Activated T-helper 2 cell treated with anti-CD3 and anti-CD28 coated beads, Interferon-gamma antibody, Interleukin-2, Interleukin-4, amounts not matched to agents 10 μg/mL and 5 μg/mL and 100 μg/mL, durations not matched to agents 14 hours and 24 hours and 36 hours (primary cell): ENCODE measurements at regions not wholly inside any gene's neighbourhood (a gene's known extent, or its start where the extent isn't known, plus 50 kb on each side); places are given as distances from the start of the nearest gene placed in this dataset.
"Not testable (repeated sequence)": the region's sequence is repeated elsewhere in the genome, so short reads cannot be mapped to it uniquely, and the experiment has no call there.

Source experiments
- DNase-seq: peaks from one replicate; pipeline ENCODE4 v3.0.0; 2021; ENCODE audit warnings: low spot score
- H3K27ac Mint-ChIP-seq: one replicate; pipeline ENCODE4 v1.8.0; 2021; ENCODE audit warnings: mixed read lengths
- H3K27me3 Mint-ChIP-seq: one replicate; pipeline ENCODE4 v1.8.0; 2021; ENCODE audit warnings: low read depth, mixed read lengths
- H3K36me3 Mint-ChIP-seq: one replicate; pipeline ENCODE4 v1.8.0; 2021; ENCODE audit warnings: low read depth, mixed read lengths
- H3K4me1 Mint-ChIP-seq: one replicate; pipeline ENCODE4 v1.8.0; 2021; ENCODE audit warnings: low read depth, mixed read lengths
- H3K4me3 Mint-ChIP-seq: one replicate; pipeline ENCODE4 v1.8.0; 2021; ENCODE audit warnings: low read depth, mild to moderate bottlenecking, moderate library complexity, mixed read lengths
- H3K9me3 Mint-ChIP-seq: one replicate; pipeline ENCODE4 v1.8.0; 2021; ENCODE audit warnings: mixed read lengths
- intact Hi-C: fragments of 100-400 bp; cut with micrococcal nuclease; formaldehyde crosslinking; loops from one replicate; pipeline ENCODE4 v1.15.1; 2023

GRCh38 chr10:65194555-65194954, 1673.4 kb downstream of the REEP3 start:
- no peak overlapping the region for H3K27ac Mint-ChIP-seq
- intact Hi-C loops = no loop called here
- H3K9me3 Mint-ChIP-seq = peaks cover 7% of the 10 kb centered on the region
- no peaks in the 10 kb centered on the region for H3K36me3 Mint-ChIP-seq
- no peaks in the 10 kb centered on the region for H3K4me1 Mint-ChIP-seq
- H3K27me3 Mint-ChIP-seq = no peaks in the 10 kb centered on the region
- no peak for DNase-seq
- H3K4me3 Mint-ChIP-seq = no peak overlapping the region

- Mint-ChIP-seq H3K4me3 (no peak overlapping the region), H3K27ac (no peak overlapping the region), H3K9me3 (no peaks in the 10 kb centered on the region), H3K4me1 (no peaks in the 10 kb centered on the region), H3K27me3 (no peaks in the 10 kb centered on the region), H3K36me3 (no peaks in the 10 kb centered on the region)
- intact Hi-C loops = no loop called here
- no peak for DNase-seq
These were observed 1674.9 kb downstream of the REEP3 start for GRCh38 chr10:65196111-65196510.

GRCh38 chr10:65197935-65198334, 1676.7 kb downstream of the REEP3 start:
- DNase-seq = no peak
- H3K9me3 Mint-ChIP-seq = no peaks in the 10 kb centered on the region
- no peaks in the 10 kb centered on the region for H3K36me3 Mint-ChIP-seq
- no peaks in the 10 kb centered on the region for H3K27me3 Mint-ChIP-seq
- H3K27ac Mint-ChIP-seq = no peak overlapping the region
- no peak overlapping the region for H3K4me3 Mint-ChIP-seq
- H3K4me1 Mint-ChIP-seq = no peaks in the 10 kb centered on the region
- intact Hi-C loops = no loop called here

GRCh38 chr10:65201491-65201890, 1680.3 kb downstream of the REEP3 start:
- Mint-ChIP-seq H3K9me3 (no peaks in the 10 kb centered on the region), H3K36me3 (no peaks in the 10 kb centered on the region), H3K27me3 (no peaks in the 10 kb centered on the region), H3K4me1 (no peaks in the 10 kb centered on the region), H3K4me3 (no peak overlapping the region), H3K27ac (no peak overlapping the region)
- DNase-seq = no peak
- intact Hi-C loops = no loop called here

GRCh38 chr10:65204999-65205398, 1683.8 kb downstream of the REEP3 start:
- no peak overlapping the region for H3K27ac Mint-ChIP-seq
- H3K4me1 Mint-ChIP-seq = no peaks in the 10 kb centered on the region
- no peaks in the 10 kb centered on the region for H3K9me3 Mint-ChIP-seq
- no peaks in the 10 kb centered on the region for H3K27me3 Mint-ChIP-seq
- H3K4me3 Mint-ChIP-seq = no peak overlapping the region
- no peak for DNase-seq
- intact Hi-C loops = no loop called here
- H3K36me3 Mint-ChIP-seq = no peaks in the 10 kb centered on the region

- Mint-ChIP-seq H3K27ac (no peak overlapping the region), H3K4me3 (no peak overlapping the region), H3K4me1 (no peaks in the 10 kb centered on the region), H3K27me3 (no peaks in the 10 kb centered on the region), H3K9me3 (peaks cover 6% of the 10 kb centered on the region), H3K36me3 (no peaks in the 10 kb centered on the region)
- DNase-seq = no peak
- intact Hi-C loops = no loop called here
These were observed 1692.0 kb downstream of the REEP3 start for GRCh38 chr10:65213170-65213569.

- Mint-ChIP-seq H3K27ac (no peak overlapping the region), H3K4me3 (no peak overlapping the region), H3K36me3 (no peaks in the 10 kb centered on the region), H3K27me3 (no peaks in the 10 kb centered on the region), H3K9me3 (peaks cover 12% of the 10 kb centered on the region), H3K4me1 (no peaks in the 10 kb centered on the region)
- no peak for DNase-seq
- intact Hi-C loops = no loop called here
These were observed 1698.2 kb downstream of the REEP3 start for GRCh38 chr10:65219444-65219843.

- Mint-ChIP-seq H3K9me3 (peaks cover 6% of the 10 kb centered on the region), H3K4me1 (no peaks in the 10 kb centered on the region), H3K4me3 (no peak overlapping the region), H3K27me3 (no peaks in the 10 kb centered on the region), H3K36me3 (no peaks in the 10 kb centered on the region), H3K27ac (no peak overlapping the region)
- no peak for DNase-seq
- intact Hi-C loops = no loop called here
These were observed 1694.7 kb upstream of the LRRTM3 start for GRCh38 chr10:65231148-65231547.

GRCh38 chr10:65234261-65234660, 1691.6 kb upstream of the LRRTM3 start:
- Mint-ChIP-seq H3K27ac (no peak overlapping the region), H3K4me1 (no peaks in the 10 kb centered on the region), H3K36me3 (no peaks in the 10 kb centered on the region), H3K27me3 (no peaks in the 10 kb centered on the region), H3K9me3 (peaks cover 9% of the 10 kb centered on the region), H3K4me3 (no peak overlapping the region)
- intact Hi-C loops = no loop called here
- no peak for DNase-seq

- H3K9me3 Mint-ChIP-seq = peaks cover 11% of the 10 kb centered on the region
- H3K27ac Mint-ChIP-seq = no peak overlapping the region
- no peaks in the 10 kb centered on the region for H3K36me3 Mint-ChIP-seq
- H3K27me3 Mint-ChIP-seq = no peaks in the 10 kb centered on the region
- no peak overlapping the region for H3K4me3 Mint-ChIP-seq
- intact Hi-C loops = no loop called here
- DNase-seq = no peak
- no peaks in the 10 kb centered on the region for H3K4me1 Mint-ChIP-seq
These were observed 1690.6 kb upstream of the LRRTM3 start for GRCh38 chr10:65235266-65235665.

- DNase-seq = no peak
- H3K27me3 Mint-ChIP-seq = no peaks in the 10 kb centered on the region
These were observed 1690.0 kb upstream of the LRRTM3 start for GRCh38 chr10:65235846-65236245.

GRCh38 chr10:65265451-65265954, 1660.3 kb upstream of the LRRTM3 start:
- Mint-ChIP-seq H3K9me3 (peaks cover 13% of the 10 kb centered on the region), H3K36me3 (no peaks in the 10 kb centered on the region), H3K27ac (no peak overlapping the region), H3K4me3 (no peak overlapping the region), H3K4me1 (no peaks in the 10 kb centered on the region), H3K27me3 (no peaks in the 10 kb centered on the region)
- no peak for DNase-seq
- intact Hi-C loops = no loop called here

More at GRCh38 chr10:65235846-65236245, 1690.0 kb upstream of the LRRTM3 start:
- Mint-ChIP-seq H3K36me3 (no peaks in the 10 kb centered on the region), H3K27ac (no peak overlapping the region), H3K9me3 (peaks cover 13% of the 10 kb centered on the region), H3K4me3 (no peak overlapping the region), H3K4me1 (no peaks in the 10 kb centered on the region)
- intact Hi-C loops = no loop called here

GRCh38 chr10:65269551-65269950, 1656.3 kb upstream of the LRRTM3 start:
- H3K9me3 Mint-ChIP-seq, H3K27me3 Mint-ChIP-seq, H3K27ac Mint-ChIP-seq, H3K4me1 Mint-ChIP-seq, intact Hi-C loops, H3K36me3 Mint-ChIP-seq, H3K4me3 Mint-ChIP-seq, DNase-seq: not testable (repeated sequence)

- intact Hi-C loops = no loop called here
- H3K36me3 Mint-ChIP-seq = no peaks in the 10 kb centered on the region
- H3K4me3 Mint-ChIP-seq = no peak overlapping the region
- no peak for DNase-seq
- H3K27ac Mint-ChIP-seq = no peak overlapping the region
- H3K27me3 Mint-ChIP-seq = no peaks in the 10 kb centered on the region
- no peaks in the 10 kb centered on the region for H3K4me1 Mint-ChIP-seq
- peaks cover 5% of the 10 kb centered on the region for H3K9me3 Mint-ChIP-seq
These were observed 1654.9 kb upstream of the LRRTM3 start for GRCh38 chr10:65270969-65271368.
